Gastrocnemius medialis (tissue), 4 donors: ENCODE measurements at regions not wholly inside any gene's neighbourhood (a gene's known extent, or its start where the extent isn't known, plus 50 kb on each side); places are given as distances from the start of the nearest gene placed in this dataset.

Experiments used
- ATAC-seq, 2 donors: fragments of 150-250 bp; one replicate each; pipeline ENCODE4 v1.9.1; 2016
- DNase-seq, 2 donors: peaks; one replicate each; pipeline ENCODE4 v3.0.0-alpha.2; 2019
- H3K27ac ChIP-seq, 4 donors: fragments of 200-600 bp; sonication (generic); 1 replicate in 1 of 4; 2 replicates in 3 of 4; pipeline ENCODE4 v1.5.1; 2016 to 2018; ENCODE audit warnings: mild to moderate bottlenecking in 2 of 4, moderate library complexity in 1 of 4
- H3K27me3 ChIP-seq, 3 donors: fragments of 200-600 bp; sonication (generic) in 2 of 3; 1 replicate in 1 of 3; 2 replicates in 2 of 3; pipeline versions ENCODE4 v1.5.1 to v1.6.0; 2016 to 2019; ENCODE audit warnings: mild to moderate bottlenecking in 1 of 3, moderate library complexity in 1 of 3
- H3K36me3 ChIP-seq, 2 donors: fragments of 200-600 bp; sonication (generic) in 1 of 2; one replicate each; pipeline ENCODE4 v1.5.1; 2017 to 2018
- H3K4me1 ChIP-seq, 2 donors: fragments of 200-600 bp; sonication (generic) in 1 of 2; one replicate each; pipeline ENCODE4 v1.5.1; 2016 to 2017; ENCODE audit warnings: mild to moderate bottlenecking in 2 of 2
- H3K4me3 ChIP-seq, 4 donors: fragments of 200-600 bp; sonication (generic) in 3 of 4; 1 replicate in 1 of 4; 2 replicates in 3 of 4; pipeline ENCODE4 v1.5.1; 2016 to 2019; ENCODE audit warnings: mild to moderate bottlenecking in 2 of 4
- H3K9me3 ChIP-seq, 3 donors: fragments of 200-600 bp; sonication (generic) in 2 of 3; 1 replicate in 1 of 3; 2 replicates in 2 of 3; pipeline ENCODE4 v1.5.1; 2016 to 2019
- CTCF ChIP-seq, 5 experiments: fragments of 450-650 bp in 3 of 5; fragments of 200-600 bp in 2 of 5; sonication (generic) in 2 of 5; IDR thresholded peaks in 4 of 5; conservative IDR thresholded peaks in 1 of 5; 1 replicate in 4 of 5; 2 replicates in 1 of 5; pipeline ENCODE4 v1.5.1; 2016 to 2019; ENCODE audit warnings: antibody characterized with exemption in 5 of 5, mild to moderate bottlenecking in 3 of 5, moderate library complexity in 3 of 5
- POLR2A ChIP-seq, 2 donors: fragments of 450-650 bp; IDR thresholded peaks; one replicate each; pipeline ENCODE4 v1.6.1; 2017; ENCODE audit warnings: antibody characterized with exemption in 2 of 2, mild to moderate bottlenecking in 2 of 2, moderate library complexity in 2 of 2
- in situ Hi-C, 4 donors: fragments of 200-750 bp; cut with MboI; loops; one replicate each; pipeline versions ENCODE4 v1.15.0 to v1.8.0; 2017; ENCODE audit warnings: low sequenced_read_pairs in 4 of 4
- intact Hi-C: fragments of 100-400 bp; cut with DNase I; formaldehyde crosslinking; loops from one replicate; pipeline ENCODE4 v1.15.1; 2023; ENCODE audit warnings: low total_unique reads

GRCh38 chr6:169972736-169973135 is 221.3 kb downstream of the ERMARD start:
- ATAC-seq (no peak), DNase-seq (no peak)
- no peak overlapping the region for H3K27ac ChIP-seq
- TF ChIP-seq POLR2A (IDR thresholded peaks at IDR 0.05) (no peak), CTCF (IDR thresholded peaks at IDR 0.05 in 4 of 5, conservative IDR thresholded peaks at IDR 0.05 in 1 of 5) (no peak)
- in situ Hi-C loops, result no loop called here
- no peak overlapping the region for H3K4me3 ChIP-seq
- no peaks in the 10 kb centered on the region for H3K27me3 ChIP-seq
- intact Hi-C loops, result no loop called here
- no peaks in the 10 kb centered on the region for H3K9me3 ChIP-seq
- no peaks in the 10 kb centered on the region for H3K36me3 ChIP-seq
- H3K4me1 ChIP-seq, result no peaks in the 10 kb centered on the region

- in situ Hi-C loops (no loop called here), intact Hi-C loops (no loop called here)
- DNase-seq, result no peak
- H3K4me1 ChIP-seq, result no peaks in the 10 kb centered on the region
- H3K9me3 ChIP-seq, result no peaks in the 10 kb centered on the region
- TF ChIP-seq CTCF (IDR thresholded peaks at IDR 0.05 in 4 of 5, conservative IDR thresholded peaks at IDR 0.05 in 1 of 5), result no peak
- no peak for TF ChIP-seq POLR2A (IDR thresholded peaks at IDR 0.05)
- no peak overlapping the region for H3K4me3 ChIP-seq
- ATAC-seq, result no peak
- no peaks in the 10 kb centered on the region for H3K36me3 ChIP-seq
- H3K27ac ChIP-seq, result no peak overlapping the region
- no peaks in the 10 kb centered on the region for H3K27me3 ChIP-seq
These were observed 220.8 kb downstream of the ERMARD start for GRCh38 chr6:169972101-169972651.

GRCh38 chr6:169971081-169971861 is 219.8 kb downstream of the ERMARD start:
- no peak overlapping the region for H3K27ac ChIP-seq
- DNase-seq (peak in 1 of 2 donors; percentile 9), ATAC-seq (no peak)
- in situ Hi-C loops (no loop called here), intact Hi-C loops (no loop called here)
- no peak overlapping the region for H3K4me3 ChIP-seq
- no peaks in the 10 kb centered on the region for H3K36me3 ChIP-seq
- TF ChIP-seq CTCF (IDR thresholded peaks at IDR 0.05 in 4 of 5, conservative IDR thresholded peaks at IDR 0.05 in 1 of 5), result no peak
- TF ChIP-seq POLR2A (IDR thresholded peaks at IDR 0.05), result no peak
- H3K27me3 ChIP-seq, result no peaks in the 10 kb centered on the region
- no peaks in the 10 kb centered on the region for H3K9me3 ChIP-seq
- no peaks in the 10 kb centered on the region for H3K4me1 ChIP-seq

- DNase-seq (peak in 1 of 2 donors; percentile 10), ATAC-seq (no peak)
- Histone ChIP-seq H3K27me3 (no peaks in the 10 kb centered on the region), H3K27ac (no peak overlapping the region), H3K9me3 (no peaks in the 10 kb centered on the region), H3K4me3 (no peak overlapping the region), H3K36me3 (no peaks in the 10 kb centered on the region), H3K4me1 (no peaks in the 10 kb centered on the region)
- TF ChIP-seq POLR2A (IDR thresholded peaks at IDR 0.05), result no peak
- no peak for TF ChIP-seq CTCF (IDR thresholded peaks at IDR 0.05 in 4 of 5, conservative IDR thresholded peaks at IDR 0.05 in 1 of 5)
- intact Hi-C loops, result no loop called here
- in situ Hi-C loops, result no loop called here
These were observed 219.0 kb downstream of the ERMARD start for GRCh38 chr6:169970306-169970988.
